Medulla oblongata (tissue), 1 donor: ENCODE measurements at regions not wholly inside any gene's neighbourhood (a gene's known extent, or its start where the extent isn't known, plus 50 kb on each side); places are given as distances from the start of the nearest gene placed in this dataset.
A peak's percentile ranks its signal among the peaks of the same experiment; 100 is the strongest.

ENCODE experiments used
- DNase-seq: peaks from one replicate; pipeline ENCODE4 v3.0.0-alpha.2; 2015; ENCODE audit errors: extremely low spot score

- DNase-seq: no peak
Observed at GRCh38 chr15:66928784-66929183, 136.6 kb upstream of the SMAD3 start.

- no peak for DNase-seq
Observed at GRCh38 chr15:66929843-66930402, 135.5 kb upstream of the SMAD3 start.

GRCh38 chr15:66931768-66932633 is 133.4 kb upstream of the SMAD3 start:
- DNase-seq: no peak

- no peak for DNase-seq
Observed at GRCh38 chr15:66932634-66933024, 132.8 kb upstream of the SMAD3 start.

GRCh38 chr15:66933932-66934867 is 131.2 kb upstream of the SMAD3 start:
- no peak for DNase-seq

- DNase-seq: no peak
Observed at GRCh38 chr15:66934868-66935520, 130.4 kb upstream of the SMAD3 start.

GRCh38 chr15:66935688-66936087 is 129.7 kb upstream of the SMAD3 start:
- DNase-seq: no peak

GRCh38 chr15:66936109-66936860 is 129.1 kb upstream of the SMAD3 start:
- no peak for DNase-seq

- DNase-seq: no peak
Observed at GRCh38 chr15:66936861-66937582, 128.4 kb upstream of the SMAD3 start.

- DNase-seq: no peak
Observed at GRCh38 chr15:66937588-66937987, 127.8 kb upstream of the SMAD3 start.

GRCh38 chr15:66938114-66938830 is 127.1 kb upstream of the SMAD3 start:
- no peak for DNase-seq

GRCh38 chr15:66939016-66939415 is 126.4 kb upstream of the SMAD3 start:
- no peak for DNase-seq

GRCh38 chr15:66939451-66940023 is 125.9 kb upstream of the SMAD3 start:
- DNase-seq: no peak

- no peak for DNase-seq
Observed at GRCh38 chr15:66940368-66940767, 125.0 kb upstream of the SMAD3 start.

- no peak for DNase-seq
Observed at GRCh38 chr15:66941108-66941711, 124.2 kb upstream of the SMAD3 start.

GRCh38 chr15:66941791-66942190 is 123.6 kb upstream of the SMAD3 start:
- DNase-seq: peak; percentile 36

GRCh38 chr15:66942649-66943390 is 122.6 kb upstream of the SMAD3 start:
- DNase-seq: no peak

GRCh38 chr15:66943456-66944095 is 121.8 kb upstream of the SMAD3 start:
- DNase-seq: peak; percentile 16
